HEK293 (cell line): ENCODE measurements at regions not wholly inside any gene's neighbourhood (a gene's known extent, or its start where the extent isn't known, plus 50 kb on each side); places are given as distances from the start of the nearest gene placed in this dataset.

Source experiments
- CTCF ChIA-PET: fragments of 350-600 bp; formaldehyde crosslinking; extraction: SDS; loops from one replicate; lab custom pipeline; 2021; ENCODE audit warnings: antibody characterized with exemption; lab: Yijun Ruan, JAX
- POLR2A ChIA-PET: fragments of 300-600 bp; formaldehyde crosslinking; extraction: SDS; loops from one replicate; lab custom pipeline; 2020; ENCODE audit warnings: antibody characterized with exemption, inconsistent platforms; lab: Yijun Ruan, JAX
- H3K27ac ChIP-seq: fragments of 200-500 bp; sonication (Bioruptor generic); 2 replicates; pipeline ENCODE4 v1.5.1; 2014; ENCODE audit warnings: low read depth, low read length, control low read depth, inconsistent platforms; ENCODE audit errors: extremely low read depth
- H3K36me3 ChIP-seq, 2 experiments: fragments of 200-500 bp in 1 of 2; sonication (Bioruptor generic) in 1 of 2; 1 replicate in 1 of 2; 2 replicates in 1 of 2; pipeline ENCODE4 v1.5.1; 2014 to 2017; ENCODE audit warnings: inconsistent platforms in 2 of 2, low read length in 2 of 2; ENCODE audit not compliant: control insufficient read depth in 2 of 2, insufficient read depth in 1 of 2
- H3K4me1 ChIP-seq: fragments of 200-500 bp; sonication (Bioruptor generic); 2 replicates; pipeline ENCODE4 v1.5.1; 2014; ENCODE audit warnings: mild to moderate bottlenecking, low read length, inconsistent platforms; ENCODE audit not compliant: control insufficient read depth, insufficient read depth
- H3K4me3 ChIP-seq: 2 replicates; pipeline ENCODE4 v1.5.1; 2011; ENCODE audit warnings: low read depth, mild to moderate bottlenecking, control low read depth, low read length, moderate library complexity
- H3K9me3 ChIP-seq: fragments of 200-500 bp; sonication (Bioruptor generic); 2 replicates; pipeline ENCODE4 v1.5.1; 2014; ENCODE audit warnings: low read depth, low read length, inconsistent platforms; ENCODE audit not compliant: control insufficient read depth, insufficient read depth
- FEZF1 ChIP-seq: fragments of 450-650 bp; formaldehyde crosslinking; IDR thresholded peaks from 2 replicates; pipeline ENCODE4 v1.5.1; 2016; ENCODE audit warnings: missing biosample characterization, missing genetic modification characterization
- HIC1 ChIP-seq: fragments of 450-650 bp; formaldehyde crosslinking; IDR thresholded peaks from 2 replicates; pipeline ENCODE4 v1.5.1; 2016; ENCODE audit warnings: missing biosample characterization, missing genetic modification characterization
- OSR2 ChIP-seq: fragments of 450-650 bp; formaldehyde crosslinking; IDR thresholded peaks from 2 replicates; pipeline ENCODE4 v1.5.1; 2016; ENCODE audit warnings: missing biosample characterization, missing genetic modification characterization
- SP2 ChIP-seq: fragments of 450-650 bp; formaldehyde crosslinking; IDR thresholded peaks from 2 replicates; pipeline ENCODE4 v1.5.1; 2016; ENCODE audit warnings: missing biosample characterization, missing genetic modification characterization
- SP3 ChIP-seq: fragments of 450-650 bp; formaldehyde crosslinking; IDR thresholded peaks from 2 replicates; pipeline ENCODE4 v1.5.1; 2016; ENCODE audit warnings: missing biosample characterization, missing genetic modification characterization
- TRIM28 ChIP-seq: IDR thresholded peaks from 2 replicates; pipeline ENCODE4 v1.6.1; 2011; ENCODE audit warnings: low read length, control low read depth, borderline replicate concordance
- ZBTB1 ChIP-seq: fragments of 450-650 bp; formaldehyde crosslinking; IDR thresholded peaks from 2 replicates; pipeline ENCODE4 v1.5.1; 2016; ENCODE audit warnings: missing biosample characterization, missing genetic modification characterization
- ZBTB8A ChIP-seq: fragments of 450-650 bp; formaldehyde crosslinking; IDR thresholded peaks from 2 replicates; pipeline ENCODE4 v1.5.1; 2016; ENCODE audit warnings: missing biosample characterization, missing genetic modification characterization
- ZEB2 ChIP-seq: fragments of 450-650 bp; formaldehyde crosslinking; IDR thresholded peaks from 2 replicates; pipeline ENCODE4 v1.5.1; 2016; ENCODE audit warnings: missing biosample characterization, missing genetic modification characterization
- ZFP37 ChIP-seq: fragments of 450-650 bp; formaldehyde crosslinking; IDR thresholded peaks from 2 replicates; pipeline ENCODE4 v1.5.1; 2016; ENCODE audit warnings: missing biosample characterization, missing genetic modification characterization
- ZIC2 ChIP-seq: fragments of 450-650 bp; formaldehyde crosslinking; IDR thresholded peaks from 2 replicates; pipeline ENCODE4 v1.5.1; 2016; ENCODE audit warnings: missing biosample characterization, missing genetic modification characterization
- ZNF10 ChIP-seq: fragments of 450-650 bp; formaldehyde crosslinking; IDR thresholded peaks from 2 replicates; pipeline ENCODE4 v1.5.1; 2017; ENCODE audit warnings: missing biosample characterization, missing genetic modification characterization
- ZNF114 ChIP-seq: fragments of 450-650 bp; formaldehyde crosslinking; IDR thresholded peaks from 2 replicates; pipeline ENCODE4 v1.5.0; 2017; ENCODE audit warnings: missing biosample characterization, missing genetic modification characterization
- ZNF2 ChIP-seq: fragments of 450-650 bp; formaldehyde crosslinking; IDR thresholded peaks from 2 replicates; pipeline ENCODE4 v1.5.1; 2016; ENCODE audit warnings: missing biosample characterization, missing genetic modification characterization
- ZNF26 ChIP-seq: fragments of 450-650 bp; formaldehyde crosslinking; IDR thresholded peaks from 2 replicates; pipeline ENCODE4 v1.5.1; 2016; ENCODE audit warnings: missing biosample characterization, missing genetic modification characterization
- ZNF302 ChIP-seq: fragments of 450-650 bp; formaldehyde crosslinking; IDR thresholded peaks from 2 replicates; pipeline ENCODE4 v1.5.1; 2016; ENCODE audit warnings: missing biosample characterization, missing genetic modification characterization, low read depth
- ZNF354C ChIP-seq: fragments of 450-650 bp; formaldehyde crosslinking; IDR thresholded peaks from 2 replicates; pipeline ENCODE4 v1.5.1; 2016; ENCODE audit warnings: missing biosample characterization, missing genetic modification characterization, low read depth, borderline replicate concordance
- ZNF521 ChIP-seq: fragments of 450-650 bp; formaldehyde crosslinking; IDR thresholded peaks from 2 replicates; pipeline ENCODE4 v1.5.1; 2017; ENCODE audit warnings: missing biosample characterization, mild to moderate bottlenecking, missing genetic modification characterization
- ZNF544 ChIP-seq: fragments of 450-650 bp; formaldehyde crosslinking; IDR thresholded peaks from 2 replicates; pipeline ENCODE4 v1.5.0; 2017; ENCODE audit warnings: missing biosample characterization, missing genetic modification characterization
- ZNF555 ChIP-seq: fragments of 450-650 bp; formaldehyde crosslinking; conservative IDR thresholded peaks from 2 replicates; pipeline ENCODE4 v1.5.1; 2017; ENCODE audit warnings: missing biosample characterization, mild to moderate bottlenecking, missing genetic modification characterization, inconsistent platforms
- ZNF558 ChIP-seq: fragments of 450-650 bp; formaldehyde crosslinking; IDR thresholded peaks from 2 replicates; pipeline ENCODE4 v1.5.1; 2016; ENCODE audit warnings: missing biosample characterization, missing genetic modification characterization
- ZNF571 ChIP-seq: fragments of 450-650 bp; formaldehyde crosslinking; IDR thresholded peaks from 2 replicates; pipeline ENCODE4 v1.5.0; 2017; ENCODE audit warnings: missing biosample characterization, missing genetic modification characterization
- ZNF580 ChIP-seq: fragments of 450-650 bp; formaldehyde crosslinking; IDR thresholded peaks from 2 replicates; pipeline ENCODE4 v1.5.1; 2016; ENCODE audit warnings: missing biosample characterization, missing genetic modification characterization
- ZNF654 ChIP-seq: fragments of 450-650 bp; formaldehyde crosslinking; IDR thresholded peaks from 2 replicates; pipeline ENCODE4 v1.5.1; 2016; ENCODE audit warnings: low read depth, missing biosample characterization, missing genetic modification characterization
- ZNF660 ChIP-seq: fragments of 450-650 bp; IDR thresholded peaks from 2 replicates; pipeline ENCODE4 v1.5.1; 2018; ENCODE audit warnings: missing biosample characterization, mild to moderate bottlenecking, missing genetic modification characterization
- ZSCAN30 ChIP-seq: fragments of 450-650 bp; IDR thresholded peaks from 2 replicates; pipeline ENCODE4 v1.5.1; 2018; ENCODE audit warnings: missing biosample characterization, mild to moderate bottlenecking, missing genetic modification characterization, moderate library complexity
- TF ChIP-seq, protein P1 (sequence below): fragments of 450-650 bp; formaldehyde crosslinking; conservative IDR thresholded peaks from 2 replicates; pipeline ENCODE4 v1.5.1; 2016; ENCODE audit warnings: low read depth, missing biosample characterization, missing genetic modification characterization
- TF ChIP-seq, protein P2 (sequence below): fragments of 450-650 bp; formaldehyde crosslinking; IDR thresholded peaks from 2 replicates; pipeline ENCODE4 v1.5.1; 2016; ENCODE audit warnings: missing biosample characterization, missing genetic modification characterization
- TF ChIP-seq, protein P3 (sequence below): fragments of 450-650 bp; formaldehyde crosslinking; IDR thresholded peaks from 2 replicates; pipeline ENCODE4 v1.5.1; 2016; ENCODE audit warnings: missing biosample characterization, missing genetic modification characterization

DNA sequence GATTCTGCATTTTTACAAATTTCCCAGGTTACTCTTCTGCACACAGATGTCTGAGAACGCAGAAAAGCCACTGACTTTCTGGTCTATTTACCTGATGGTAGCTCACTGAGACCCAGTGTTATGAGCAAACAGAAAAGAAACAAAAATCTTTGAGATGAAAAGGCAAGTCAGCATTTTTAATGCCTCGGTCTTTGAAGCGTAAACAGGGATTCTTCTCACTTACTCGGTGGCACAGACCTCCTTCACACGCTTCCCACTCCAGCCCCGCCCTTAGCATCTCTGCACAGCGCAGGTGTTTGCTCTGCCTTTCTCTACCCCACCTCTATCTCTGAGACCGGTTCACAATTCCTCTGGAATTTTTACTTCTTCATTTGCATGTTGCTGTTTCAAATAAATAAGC lies 195.0 kb upstream of the IRX1 start:
- ChIA-PET CTCF (no interaction called here), POLR2A (no interaction called here)
- Histone ChIP-seq H3K4me3 (no peak overlapping the region), H3K27ac (no peak overlapping the region), H3K9me3 (no peaks in the 10 kb centered on the region), H3K36me3 (no peaks in the 10 kb centered on the region), H3K4me1 (no peaks in the 10 kb centered on the region)
- TF ChIP-seq ZNF571 (tag by site-specific recombination) = no peak
- TF ChIP-seq ZSCAN30 = no peak
- no peak for TF ChIP-seq ZNF114
- TF ChIP-seq ZIC2 (tag by site-specific recombination) = no peak
- TF ChIP-seq ZFP37 (tag by site-specific recombination) = no peak
- no peak for TF ChIP-seq ZNF354C (tag by site-specific recombination)
- TF ChIP-seq ZNF544 (tag by site-specific recombination) = no peak
- no peak for TF ChIP-seq TRIM28
- TF ChIP-seq ZNF10 (tag by site-specific recombination) = no peak
- no peak for TF ChIP-seq HIC1 (tag by site-specific recombination)
- TF ChIP-seq ZNF654 (tag by site-specific recombination) = no peak
- TF ChIP-seq ZNF521 (tag by site-specific recombination) = no peak
- TF ChIP-seq ZNF555 = no peak
- TF ChIP-seq ZNF660 (tag by site-specific recombination) = no peak
- no peak for TF ChIP-seq ZBTB1
- no peak for TF ChIP-seq SP2 (tag by site-specific recombination)
- TF ChIP-seq, protein P1, sequence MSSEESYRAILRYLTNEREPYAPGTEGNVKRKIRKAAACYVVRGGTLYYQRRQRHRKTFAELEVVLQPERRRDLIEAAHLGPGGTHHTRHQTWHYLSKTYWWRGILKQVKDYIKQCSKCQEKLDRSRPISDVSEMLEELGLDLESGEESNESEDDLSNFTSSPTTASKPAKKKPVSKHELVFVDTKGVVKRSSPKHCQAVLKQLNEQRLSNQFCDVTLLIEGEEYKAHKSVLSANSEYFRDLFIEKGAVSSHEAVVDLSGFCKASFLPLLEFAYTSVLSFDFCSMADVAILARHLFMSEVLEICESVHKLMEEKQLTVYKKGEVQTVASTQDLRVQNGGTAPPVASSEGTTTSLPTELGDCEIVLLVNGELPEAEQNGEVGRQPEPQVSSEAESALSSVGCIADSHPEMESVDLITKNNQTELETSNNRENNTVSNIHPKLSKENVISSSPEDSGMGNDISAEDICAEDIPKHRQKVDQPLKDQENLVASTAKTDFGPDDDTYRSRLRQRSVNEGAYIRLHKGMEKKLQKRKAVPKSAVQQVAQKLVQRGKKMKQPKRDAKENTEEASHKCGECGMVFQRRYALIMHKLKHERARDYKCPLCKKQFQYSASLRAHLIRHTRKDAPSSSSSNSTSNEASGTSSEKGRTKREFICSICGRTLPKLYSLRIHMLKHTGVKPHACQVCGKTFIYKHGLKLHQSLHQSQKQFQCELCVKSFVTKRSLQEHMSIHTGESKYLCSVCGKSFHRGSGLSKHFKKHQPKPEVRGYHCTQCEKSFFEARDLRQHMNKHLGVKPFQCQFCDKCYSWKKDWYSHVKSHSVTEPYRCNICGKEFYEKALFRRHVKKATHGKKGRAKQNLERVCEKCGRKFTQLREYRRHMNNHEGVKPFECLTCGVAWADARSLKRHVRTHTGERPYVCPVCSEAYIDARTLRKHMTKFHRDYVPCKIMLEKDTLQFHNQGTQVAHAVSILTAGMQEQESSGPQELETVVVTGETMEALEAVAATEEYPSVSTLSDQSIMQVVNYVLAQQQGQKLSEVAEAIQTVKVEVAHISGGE = no peak
- TF ChIP-seq ZNF580 (tag by site-specific recombination) = no peak
- no peak for TF ChIP-seq ZNF2 (tag by site-specific recombination)
- no peak for TF ChIP-seq SP3

DNA sequence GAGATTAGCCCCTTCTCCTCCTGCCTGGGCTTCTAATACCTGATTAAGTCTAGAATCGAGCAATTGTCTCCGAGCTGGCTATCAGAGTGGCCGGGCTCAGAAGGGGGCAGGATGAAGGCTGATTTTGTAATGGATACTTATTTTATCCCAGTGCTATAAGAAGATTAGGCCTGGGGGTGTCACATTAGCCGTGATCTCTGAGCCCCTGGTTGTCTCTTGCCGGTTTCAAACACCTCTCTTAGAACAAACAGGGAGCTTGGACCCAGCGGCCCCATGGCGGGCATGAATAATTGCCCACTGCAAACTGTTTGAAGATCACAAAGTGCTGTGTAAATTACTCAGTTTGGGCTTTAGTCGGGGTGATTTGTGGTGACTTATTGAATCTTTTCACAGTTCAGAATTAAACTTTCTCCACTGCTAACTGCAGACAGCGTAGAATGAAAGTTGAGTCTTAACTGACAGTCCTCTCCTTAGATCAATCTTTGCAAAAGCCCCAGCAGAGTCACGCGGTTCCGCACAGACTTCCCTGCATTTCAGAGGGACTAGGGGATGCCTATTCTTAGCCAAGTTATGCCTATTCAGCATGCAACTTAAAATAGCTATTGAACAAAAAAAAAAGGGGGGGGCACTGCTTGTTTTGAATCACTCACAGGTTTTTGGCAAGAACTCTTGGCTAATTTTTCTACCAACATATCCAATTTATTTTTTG lies 200.6 kb upstream of the IRX1 start:
- Histone ChIP-seq H3K9me3 (no peaks in the 10 kb centered on the region), H3K4me3 (no peak overlapping the region), H3K27ac (no peak overlapping the region), H3K36me3 (no peaks in the 10 kb centered on the region), H3K4me1 (no peaks in the 10 kb centered on the region)
- ChIA-PET CTCF (no interaction called here), POLR2A (no interaction called here)
- TF ChIP-seq OSR2 (tag by site-specific recombination) (no peak), ZNF302 (tag by site-specific recombination) (no peak), ZNF558 (tag by site-specific recombination) (no peak), ZEB2 (no peak), ZBTB8A (tag by site-specific recombination) (no peak), FEZF1 (tag by site-specific recombination) (no peak), ZNF26 (tag by site-specific recombination) (no peak)
- TF ChIP-seq, protein P2, sequence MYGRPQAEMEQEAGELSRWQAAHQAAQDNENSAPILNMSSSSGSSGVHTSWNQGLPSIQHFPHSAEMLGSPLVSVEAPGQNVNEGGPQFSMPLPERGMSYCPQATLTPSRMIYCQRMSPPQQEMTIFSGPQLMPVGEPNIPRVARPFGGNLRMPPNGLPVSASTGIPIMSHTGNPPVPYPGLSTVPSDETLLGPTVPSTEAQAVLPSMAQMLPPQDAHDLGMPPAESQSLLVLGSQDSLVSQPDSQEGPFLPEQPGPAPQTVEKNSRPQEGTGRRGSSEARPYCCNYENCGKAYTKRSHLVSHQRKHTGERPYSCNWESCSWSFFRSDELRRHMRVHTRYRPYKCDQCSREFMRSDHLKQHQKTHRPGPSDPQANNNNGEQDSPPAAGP = no peak
- TF ChIP-seq, protein P3, sequence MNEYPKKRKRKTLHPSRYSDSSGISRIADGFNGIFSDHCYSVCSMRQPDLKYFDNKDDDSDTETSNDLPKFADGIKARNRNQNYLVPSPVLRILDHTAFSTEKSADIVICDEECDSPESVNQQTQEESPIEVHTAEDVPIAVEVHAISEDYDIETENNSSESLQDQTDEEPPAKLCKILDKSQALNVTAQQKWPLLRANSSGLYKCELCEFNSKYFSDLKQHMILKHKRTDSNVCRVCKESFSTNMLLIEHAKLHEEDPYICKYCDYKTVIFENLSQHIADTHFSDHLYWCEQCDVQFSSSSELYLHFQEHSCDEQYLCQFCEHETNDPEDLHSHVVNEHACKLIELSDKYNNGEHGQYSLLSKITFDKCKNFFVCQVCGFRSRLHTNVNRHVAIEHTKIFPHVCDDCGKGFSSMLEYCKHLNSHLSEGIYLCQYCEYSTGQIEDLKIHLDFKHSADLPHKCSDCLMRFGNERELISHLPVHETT (tag by site-specific recombination) = no peak
